ENCODE measurements at regions not wholly inside any gene's neighbourhood (a gene's known extent, or its start where the extent isn't known, plus 50 kb on each side); places are given as distances from the start of the nearest gene placed in this dataset.

GRCh38 chr14:97582022-97582421 is 784.8 kb downstream of the VRK1 start:
- no peak for TF ChIP-seq ZNF274 (IDR thresholded peaks at IDR 0.05; ENCODE audit: low read depth, low read length)
- no peak for TF ChIP-seq SUZ12 (IDR thresholded peaks at IDR 0.05; ENCODE audit: extremely low read depth, insufficient read depth, insufficient read length)
